PC-3 (cell line): ENCODE measurements at regions not wholly inside any gene's neighbourhood (a gene's known extent, or its start where the extent isn't known, plus 50 kb on each side); places are given as distances from the start of the nearest gene placed in this dataset.
"Not testable (repeated sequence)": the region's sequence is repeated elsewhere in the genome, so short reads cannot be mapped to it uniquely, and the experiment has no call there.

Experiments used
- CTCF ChIP-seq: fragments of 300-600 bp; sonication (generic); conservative IDR thresholded peaks from 2 replicates; pipeline ENCODE4 v1.5.1; 2017; ENCODE audit warnings: antibody characterized with exemption, low read depth, mild to moderate bottlenecking, low read length
- EZH2 ChIP-seq: fragments of 300-600 bp; sonication (generic); IDR thresholded peaks from one replicate; pipeline ENCODE4 v1.6.1; 2017; ENCODE audit warnings: antibody characterized with exemption, mild to moderate bottlenecking, low read length; ENCODE audit not compliant: unreplicated experiment
- EZH2phosphoT487 ChIP-seq: fragments of 300-600 bp; sonication (generic); IDR thresholded peaks from 2 replicates; pipeline ENCODE4 v1.6.1; 2018; ENCODE audit warnings: mild to moderate bottlenecking, antibody characterized with exemption, low read length, borderline replicate concordance

GRCh38 chr7:113593455-113593854, 325.4 kb downstream of the PPP1R3A start:
- TF ChIP-seq CTCF, EZH2phosphoT487, EZH2: not testable (repeated sequence)
